H9 (cell line): ENCODE measurements at regions not wholly inside any gene's neighbourhood (a gene's known extent, or its start where the extent isn't known, plus 50 kb on each side); places are given as distances from the start of the nearest gene placed in this dataset.

Experiments
- DNase-seq: peaks from one replicate; pipeline ENCODE4 v3.0.0-alpha.2; 2017
- H2AFZ ChIP-seq: one replicate; pipeline ENCODE4 v1.6.1; 2013; ENCODE audit warnings: mild to moderate bottlenecking, low read length, control low read depth, moderate library complexity
- H2AK5ac ChIP-seq: 2 replicates; pipeline ENCODE4 v1.6.1; 2013; ENCODE audit warnings: low read length, control low read depth, mixed read lengths; ENCODE audit not compliant: insufficient read length
- H2BK120ac ChIP-seq: one replicate; pipeline ENCODE4 v1.6.1; 2013; ENCODE audit warnings: low read depth, mild to moderate bottlenecking, low read length, control low read depth, inconsistent platforms; ENCODE audit not compliant: poor library complexity, severe bottlenecking
- H2BK12ac ChIP-seq: 2 replicates; pipeline ENCODE4 v1.6.1; 2013; ENCODE audit warnings: low read length, control low read depth, mixed read lengths, low read depth; ENCODE audit not compliant: insufficient read length
- H2BK15ac ChIP-seq: 2 replicates; pipeline ENCODE4 v1.6.1; 2013; ENCODE audit warnings: low read depth, low read length, control low read depth
- H2BK20ac ChIP-seq: one replicate; pipeline ENCODE4 v1.6.1; 2013; ENCODE audit warnings: low read depth, mild to moderate bottlenecking, low read length, control low read depth, inconsistent platforms; ENCODE audit not compliant: poor library complexity, severe bottlenecking
- H2BK5ac ChIP-seq: 2 replicates; pipeline ENCODE4 v1.6.1; 2013; ENCODE audit warnings: low read length, control low read depth, mixed read lengths; ENCODE audit not compliant: insufficient read length
- H3K14ac ChIP-seq: 2 replicates; pipeline ENCODE4 v1.6.1; 2013; ENCODE audit warnings: low read length, control low read depth; ENCODE audit not compliant: insufficient read depth
- H3K18ac ChIP-seq: 2 replicates; pipeline ENCODE4 v1.6.1; 2013; ENCODE audit warnings: low read depth, mild to moderate bottlenecking, mixed read lengths, low read length, control low read depth; ENCODE audit not compliant: insufficient read length
- H3K23ac ChIP-seq: 2 replicates; pipeline ENCODE4 v1.6.1; 2013; ENCODE audit warnings: low read length, control low read depth, mixed read lengths, low read depth; ENCODE audit not compliant: insufficient read length
- H3K23me2 ChIP-seq: 2 replicates; pipeline ENCODE4 v1.6.1; 2013; ENCODE audit warnings: low read depth, mild to moderate bottlenecking, mixed read lengths, low read length, control low read depth; ENCODE audit not compliant: insufficient read length, poor library complexity, severe bottlenecking
- H3K27ac ChIP-seq: 2 replicates; pipeline ENCODE4 v1.5.1; 2013; ENCODE audit warnings: low read length, control low read depth, mixed read lengths, low read depth; ENCODE audit not compliant: insufficient read length
- H3K27me3 ChIP-seq: 2 replicates; pipeline ENCODE4 v1.6.1; 2013; ENCODE audit warnings: low read length, control low read depth, inconsistent platforms; ENCODE audit not compliant: insufficient read depth
- H3K4ac ChIP-seq: 2 replicates; pipeline ENCODE4 v1.6.1; 2013; ENCODE audit warnings: low read depth, mild to moderate bottlenecking, control low read depth, inconsistent platforms, low read length, moderate library complexity
- H3K4me1 ChIP-seq: 2 replicates; pipeline ENCODE4 v1.6.1; 2013; ENCODE audit warnings: low read length, control low read depth, inconsistent platforms; ENCODE audit not compliant: insufficient read depth
- H3K4me2 ChIP-seq: 2 replicates; pipeline ENCODE4 v1.6.1; 2013; ENCODE audit warnings: low read length, control low read depth, mixed read lengths; ENCODE audit not compliant: insufficient read length, insufficient read depth
- H3K56ac ChIP-seq: 2 replicates; pipeline ENCODE4 v1.6.1; 2013; ENCODE audit warnings: low read depth, mild to moderate bottlenecking, mixed read lengths, low read length, control low read depth; ENCODE audit not compliant: insufficient read length
- H3K79me1 ChIP-seq: 2 replicates; pipeline ENCODE4 v1.6.1; 2013; ENCODE audit warnings: low read depth, mild to moderate bottlenecking, moderate library complexity, low read length, control low read depth, inconsistent platforms; ENCODE audit not compliant: insufficient read depth, poor library complexity, severe bottlenecking
- H3K79me2 ChIP-seq: 2 replicates; pipeline ENCODE4 v1.6.1; 2013; ENCODE audit warnings: low read length, control low read depth, inconsistent platforms; ENCODE audit not compliant: insufficient read depth
- H3K9ac ChIP-seq: 2 replicates; pipeline ENCODE4 v1.6.1; 2013; ENCODE audit warnings: low read length, control low read depth, mixed read lengths; ENCODE audit not compliant: insufficient read length; ENCODE audit errors: extremely low read depth
- H3K9me3 ChIP-seq: one replicate; pipeline ENCODE4 v1.6.1; 2013; ENCODE audit warnings: low read depth, low read length, inconsistent platforms; ENCODE audit not compliant: control insufficient read depth
- H3T11ph ChIP-seq: one replicate; pipeline ENCODE4 v1.6.1; 2013; ENCODE audit warnings: mild to moderate bottlenecking, low read length, control low read depth, inconsistent platforms
- H4K20me1 ChIP-seq: one replicate; pipeline ENCODE4 v1.6.1; 2013; ENCODE audit not compliant: control insufficient read depth, insufficient read length, insufficient read depth
- H4K5ac ChIP-seq: 2 replicates; pipeline ENCODE4 v1.6.1; 2013; ENCODE audit warnings: low read depth, mild to moderate bottlenecking, mixed read lengths, low read length, control low read depth; ENCODE audit not compliant: insufficient read length
- H4K8ac ChIP-seq: replicated peaks from 2 replicates; pipeline ENCODE4 v1.6.1; 2013; ENCODE audit warnings: low read length, control low read depth, mixed read lengths, low read depth; ENCODE audit not compliant: insufficient read length
- H4K91ac ChIP-seq: 2 replicates; pipeline ENCODE4 v1.6.1; 2013; ENCODE audit warnings: low read depth, mild to moderate bottlenecking, moderate library complexity, mixed read lengths, low read length, control low read depth; ENCODE audit not compliant: insufficient read length
- H3K27ac Mint-ChIP-seq, 3 experiments: 2 replicates in 2 of 3; 3 replicates in 1 of 3; pipeline ENCODE4 v1.8.0; 2020 to 2021; ENCODE audit warnings: mixed read lengths in 3 of 3, mild to moderate bottlenecking in 1 of 3, moderate library complexity in 1 of 3
- H3K27me3 Mint-ChIP-seq: 2 replicates; pipeline ENCODE4 v1.8.0; 2021; ENCODE audit warnings: low read depth, mild to moderate bottlenecking, moderate library complexity, mixed read lengths
- H3K36me3 Mint-ChIP-seq, 3 experiments: 2 replicates in 2 of 3; 3 replicates in 1 of 3; pipeline ENCODE4 v1.8.0; 2020 to 2021; ENCODE audit warnings: low read depth in 3 of 3, mixed read lengths in 3 of 3; ENCODE audit not compliant: insufficient read depth in 1 of 3
- H3K4me1 Mint-ChIP-seq, 2 experiments: 2 replicates each; pipeline ENCODE4 v1.8.0; 2020; ENCODE audit warnings: mixed read lengths in 2 of 2
- H3K4me3 Mint-ChIP-seq, 2 experiments: 2 replicates in 1 of 2; 3 replicates in 1 of 2; pipeline ENCODE4 v1.8.0; 2020 to 2021; ENCODE audit warnings: mild to moderate bottlenecking in 2 of 2, mixed read lengths in 2 of 2, moderate library complexity in 1 of 2
- H3K9me3 Mint-ChIP-seq, 2 experiments: 2 replicates in 1 of 2; 3 replicates in 1 of 2; pipeline ENCODE4 v1.8.0; 2020; ENCODE audit warnings: mild to moderate bottlenecking in 2 of 2, mixed read lengths in 2 of 2, moderate library complexity in 1 of 2
- CTCF ChIP-seq: fragments of 200-600 bp; sonication (generic); conservative IDR thresholded peaks from 3 replicates; pipeline ENCODE4 v1.8.0; 2021; ENCODE audit warnings: antibody characterized with exemption, mild to moderate bottlenecking
- WGBS: extraction: QIAGEN DNeasy Blood & Tissue Kit; methylation state at CpG from one replicate; pipeline ENCODE4 v1.1.7; 2013; ENCODE audit warnings: missing lambda C conversion rate, low lambda C conversion rate, mixed read lengths; ENCODE audit not compliant: insufficient read length; ENCODE audit errors: extremely low coverage; 5-methylcytosine and 5-hydroxymethylcytosine counted together

GRCh38 chr4:27910227-27910626, 1049.6 kb downstream of the STIM2 start:
- WGBS, result no CpG with 5 or more reads among the region's 2 CpGs
- Histone ChIP-seq H3K14ac (no peak overlapping the region), H2AK5ac (no peak overlapping the region), H3K23ac (no peak overlapping the region), H3K79me2 (no peaks in the 10 kb centered on the region), H3K23me2 (no peaks in the 10 kb centered on the region), H3K4ac (no peak overlapping the region), H3K4me1 (0 out of 2 replicates have a peak, but pooled peaks cover 3% of the 10 kb centered on the region), H2AFZ (no peak overlapping the region), H3K27me3 (no peaks in the 10 kb centered on the region), H2BK5ac (no peak overlapping the region), H2BK15ac (no peak overlapping the region), H2BK20ac (no peak overlapping the region), H3K9me3 (no peaks in the 10 kb centered on the region), H3K79me1 (no peaks in the 10 kb centered on the region), H4K20me1 (no peaks in the 10 kb centered on the region), H2BK12ac (no peak overlapping the region), H3K4me2 (no peak overlapping the region), H3K27ac (no peak overlapping the region), H4K5ac (no peak overlapping the region), H3K9ac (no peak overlapping the region), H3K18ac (no peak overlapping the region), H4K8ac (no peak overlapping the region), H4K91ac (no peak overlapping the region), H2BK120ac (no peak overlapping the region), H3K56ac (no peak overlapping the region), H3T11ph (no peak overlapping the region)
- no peak for DNase-seq
- Mint-ChIP-seq H3K36me3 (no peaks in the 10 kb centered on the region), H3K27ac (no peak overlapping the region), H3K9me3 (no peaks in the 10 kb centered on the region), H3K4me3 (no peak overlapping the region), H3K27me3 (no peaks in the 10 kb centered on the region), H3K4me1 (peaks cover 2 to 6% of the 10 kb centered on the region in 2 experiments; a peak in 3 of 4 replicates)
- no peak for TF ChIP-seq CTCF
